GM21786 (cell line): ENCODE measurements at regions not wholly inside any gene's neighbourhood (a gene's known extent, or its start where the extent isn't known, plus 50 kb on each side); places are given as distances from the start of the nearest gene placed in this dataset.

Source experiments
- ATAC-seq: cut with Tn5 transposase; IDR thresholded peaks from one replicate; pipeline ENCODE4 v1.9.1; 2021; ENCODE audit not compliant: unreplicated experiment

DNA sequence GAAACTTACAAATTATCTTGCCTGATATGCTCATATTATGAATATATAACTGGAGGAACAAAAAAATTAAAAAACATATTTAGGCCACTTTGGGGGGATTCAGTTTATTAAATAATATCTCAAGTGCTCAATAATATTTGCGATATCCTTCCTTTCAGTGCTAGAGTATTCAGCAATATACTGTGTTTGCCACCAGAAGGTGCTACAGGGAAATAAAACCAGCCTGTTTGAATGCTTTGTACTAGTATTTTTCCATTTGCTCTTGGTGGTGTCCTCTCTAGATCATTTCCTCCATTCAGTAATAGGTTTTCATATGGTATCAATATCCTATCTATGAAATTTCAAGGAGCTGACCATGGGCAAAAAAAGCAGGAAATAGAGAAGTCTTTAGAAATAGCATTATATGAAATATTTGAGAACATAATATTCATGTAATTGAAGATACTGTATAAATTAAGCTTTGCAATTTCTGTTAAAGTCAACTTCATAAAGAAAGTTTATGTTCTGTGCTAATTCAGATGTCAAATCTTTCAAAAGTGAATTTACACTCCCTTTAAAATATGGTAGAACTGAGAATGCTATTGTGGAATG lies 106.2 kb upstream of the NAV3 start:
- ATAC-seq: peak; percentile 73

DNA sequence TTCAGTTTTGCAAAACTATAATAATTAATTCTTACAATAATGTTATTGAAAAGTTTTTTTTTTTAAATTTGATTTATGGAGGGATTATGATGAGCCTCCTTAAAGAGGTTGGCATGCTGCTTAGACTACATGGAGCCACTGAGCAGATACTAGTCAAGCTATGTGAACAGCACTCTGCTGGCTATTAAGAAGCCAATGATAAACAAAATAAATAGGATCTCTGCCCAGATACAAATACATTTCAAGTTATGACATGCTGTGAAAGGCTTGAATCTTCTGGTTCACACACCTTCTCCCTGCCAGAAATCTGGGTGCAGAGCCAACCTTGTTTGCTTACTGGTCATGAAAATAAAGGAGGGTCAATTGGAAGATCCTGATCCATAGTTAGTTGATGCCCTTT lies 107.4 kb upstream of the NAV3 start:
- ATAC-seq: no peak

DNA sequence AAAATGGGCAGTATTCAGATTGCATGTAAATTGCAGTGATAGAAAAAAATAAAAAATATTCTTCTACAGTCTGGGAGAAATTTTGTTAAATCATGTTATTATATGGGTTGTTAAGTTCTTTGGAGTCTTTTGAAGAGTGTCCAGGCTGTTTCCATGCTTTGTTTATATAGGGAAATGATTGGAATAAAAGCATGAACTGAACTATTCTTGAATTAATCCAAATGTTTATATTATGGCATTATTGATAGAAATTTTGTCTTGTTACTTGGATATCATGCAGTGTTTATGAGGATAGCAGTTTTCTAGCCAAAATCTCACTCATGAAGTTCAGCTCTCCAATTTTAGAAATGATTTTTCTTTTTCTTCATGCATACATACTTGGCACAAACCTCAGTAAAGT lies 108.2 kb upstream of the NAV3 start:
- no peak for ATAC-seq

DNA sequence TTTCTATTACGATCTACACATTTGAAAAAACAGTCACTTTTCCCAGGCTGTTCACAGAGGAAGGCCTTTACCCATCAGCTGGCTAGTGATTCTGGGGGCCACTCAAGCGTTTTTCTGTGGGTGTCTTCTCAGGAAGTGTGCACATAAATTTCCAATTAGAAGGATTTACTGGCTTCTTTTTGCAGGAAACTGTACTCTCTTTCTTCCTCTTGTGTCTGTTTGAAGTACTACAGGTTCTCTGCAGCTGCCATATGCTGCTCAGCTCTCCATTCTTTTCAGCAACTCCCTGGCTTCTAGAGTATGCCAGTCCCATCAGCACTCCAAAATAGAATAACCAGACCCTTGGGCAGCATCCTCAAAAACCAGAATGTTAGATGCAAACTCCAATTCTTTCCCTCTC lies 110.4 kb upstream of the NAV3 start:
- no peak for ATAC-seq

DNA sequence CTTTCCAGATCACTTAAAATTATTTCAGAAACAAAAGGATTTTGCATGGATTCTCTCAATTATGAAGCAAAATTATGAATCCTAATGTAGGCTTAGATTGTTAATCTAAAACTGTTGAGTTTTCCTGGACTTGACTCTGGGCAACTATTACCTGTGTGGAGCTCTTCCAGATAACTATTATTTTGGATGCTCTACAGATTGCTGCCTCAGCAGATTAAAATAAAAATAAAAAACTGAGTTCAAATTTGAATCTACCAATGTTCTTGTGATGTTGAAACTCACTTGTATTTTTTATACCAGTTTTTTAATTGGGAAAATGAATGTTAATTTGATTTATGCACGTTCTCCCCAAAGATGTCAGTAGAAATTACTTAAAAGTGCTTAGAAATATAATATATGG lies 120.5 kb upstream of the NAV3 start:
- ATAC-seq: no peak

DNA sequence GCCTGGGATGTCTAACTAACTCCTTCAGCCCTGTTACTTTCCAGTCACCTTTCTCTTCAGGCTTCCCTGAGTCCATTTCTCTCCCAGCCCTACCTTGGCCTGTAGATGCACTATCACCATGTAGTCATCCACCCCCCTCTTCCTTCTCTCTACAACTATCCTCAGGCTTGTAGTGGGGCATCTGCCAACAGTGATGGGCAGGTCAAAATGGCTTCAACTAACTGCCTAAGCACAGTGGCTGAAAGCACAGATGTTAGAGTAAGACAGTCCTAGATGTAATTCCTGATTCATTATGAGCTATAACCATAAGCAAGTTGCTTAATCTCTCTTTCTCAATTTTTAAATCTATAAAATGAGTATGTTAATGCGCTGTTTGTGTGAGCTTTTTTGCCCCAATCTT lies 133.6 kb upstream of the NAV3 start:
- no peak for ATAC-seq

DNA sequence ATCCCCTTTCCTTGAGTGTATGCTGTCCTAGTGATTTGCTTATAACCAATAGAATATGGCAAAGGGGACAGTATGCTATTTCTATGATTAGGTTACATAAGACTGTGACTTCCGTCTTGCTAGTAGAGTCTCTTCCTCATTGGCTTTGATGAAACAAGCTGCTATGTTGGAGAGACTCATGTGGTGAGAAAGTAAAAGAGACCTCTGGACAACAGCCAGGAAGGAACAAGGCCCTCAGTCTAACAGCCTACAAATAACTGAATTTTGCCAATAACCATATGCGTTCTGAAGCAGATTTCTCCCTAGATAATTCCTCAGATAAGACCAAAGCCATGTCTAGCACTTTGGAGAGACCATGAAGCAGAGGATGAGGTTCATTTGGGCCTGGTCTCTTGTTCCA lies 134.5 kb upstream of the NAV3 start:
- ATAC-seq: no peak

DNA sequence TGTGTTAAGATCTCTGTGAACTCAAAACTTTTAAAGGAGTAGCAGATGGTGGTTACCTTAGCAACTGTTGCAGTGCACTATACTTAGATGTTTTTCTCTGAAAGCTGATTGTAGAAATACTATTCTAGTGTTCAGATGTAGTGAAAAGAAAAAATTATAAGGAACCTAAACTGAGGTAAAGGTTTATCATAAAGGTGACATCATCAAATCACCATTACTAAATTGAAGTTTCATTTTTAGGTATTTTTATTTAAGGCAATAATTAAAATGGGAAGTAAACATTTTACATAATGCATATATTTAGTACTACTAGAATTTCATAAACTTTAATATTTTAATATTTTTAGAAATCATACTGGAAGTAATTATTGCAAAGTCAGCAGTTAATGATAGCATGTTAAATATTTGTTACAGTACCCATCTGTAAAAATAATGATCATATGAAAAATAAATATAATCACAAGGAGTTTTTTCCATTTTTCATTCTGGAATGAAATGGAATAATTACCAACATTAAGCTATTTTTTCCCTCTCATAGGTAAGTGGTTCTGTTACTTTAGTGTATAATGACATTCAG lies 141.1 kb upstream of the NAV3 start:
- no peak for ATAC-seq

DNA sequence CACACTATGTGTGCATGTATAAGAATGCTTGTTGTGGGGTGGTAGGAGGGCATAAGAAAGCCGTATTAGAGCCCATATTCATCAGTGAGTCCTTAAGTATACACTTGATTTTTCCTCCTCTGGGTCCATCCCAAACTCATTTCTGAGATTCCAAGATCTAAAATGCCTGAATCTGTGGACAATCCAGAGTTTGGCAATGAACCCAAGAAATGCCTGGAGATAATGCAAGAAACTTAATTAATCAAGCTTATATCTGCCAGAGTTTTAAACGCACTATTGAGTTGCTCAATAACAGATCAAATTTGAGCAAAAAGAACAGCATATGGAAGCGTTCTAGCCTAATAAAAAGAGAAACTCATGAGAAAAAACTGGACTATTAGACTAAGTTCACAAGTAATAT lies 143.4 kb upstream of the NAV3 start:
- ATAC-seq: no peak

DNA sequence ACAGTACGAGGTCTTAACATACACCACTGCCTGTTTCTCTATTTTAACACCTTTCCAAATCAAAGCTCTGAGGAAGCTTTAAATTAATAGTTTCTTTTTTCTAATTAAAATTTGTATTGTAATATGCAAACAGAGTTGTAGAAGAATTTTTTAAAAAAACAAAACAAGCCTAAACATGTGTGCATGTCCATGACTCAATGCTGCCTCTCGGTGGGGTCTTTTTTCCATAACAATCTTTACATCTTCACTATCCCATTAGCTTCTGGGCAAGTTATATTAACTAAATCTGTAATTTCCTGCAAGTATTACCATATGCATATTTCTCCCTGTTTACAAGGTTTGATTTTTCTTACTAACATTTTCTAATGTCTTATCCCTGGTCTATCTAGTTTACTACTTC lies 143.9 kb upstream of the NAV3 start:
- ATAC-seq: no peak

DNA sequence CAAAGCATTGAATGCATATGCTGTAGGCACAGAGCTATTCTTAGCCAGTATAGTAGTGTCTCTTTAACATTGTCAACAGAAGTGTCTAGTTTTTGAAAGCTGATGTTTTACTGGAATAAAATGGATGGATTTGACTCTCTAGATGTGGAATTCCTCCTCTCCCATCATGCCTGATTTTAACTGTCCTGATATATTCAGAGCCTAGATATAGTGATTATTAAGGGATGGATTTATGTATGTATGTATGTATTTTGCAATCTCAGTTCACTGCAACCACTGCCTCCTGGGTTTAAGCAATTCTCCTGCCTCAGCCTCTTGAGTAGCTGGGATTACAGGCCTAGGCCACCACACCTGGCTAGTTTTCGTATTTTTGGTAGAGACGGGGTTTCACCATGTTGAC lies 144.8 kb upstream of the NAV3 start:
- no peak for ATAC-seq

DNA sequence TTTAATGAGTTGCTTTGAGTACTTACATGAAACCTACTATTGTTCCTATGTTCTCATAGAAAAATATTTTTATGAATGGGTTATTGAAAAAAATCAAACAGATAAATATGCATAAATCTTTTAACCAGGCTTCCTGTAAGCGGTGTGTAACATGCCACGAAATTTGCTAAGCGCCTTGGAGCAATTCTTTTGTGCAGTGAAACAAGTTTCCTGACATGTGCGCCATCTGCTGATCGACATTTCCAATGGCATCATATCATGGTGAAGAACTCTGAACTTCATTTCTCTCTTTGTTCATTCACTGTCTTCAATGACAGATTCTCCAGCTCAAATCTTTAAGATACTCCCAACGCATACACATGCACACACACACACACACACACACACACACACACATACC lies 145.6 kb upstream of the NAV3 start:
- peak; percentile 68 for ATAC-seq

DNA sequence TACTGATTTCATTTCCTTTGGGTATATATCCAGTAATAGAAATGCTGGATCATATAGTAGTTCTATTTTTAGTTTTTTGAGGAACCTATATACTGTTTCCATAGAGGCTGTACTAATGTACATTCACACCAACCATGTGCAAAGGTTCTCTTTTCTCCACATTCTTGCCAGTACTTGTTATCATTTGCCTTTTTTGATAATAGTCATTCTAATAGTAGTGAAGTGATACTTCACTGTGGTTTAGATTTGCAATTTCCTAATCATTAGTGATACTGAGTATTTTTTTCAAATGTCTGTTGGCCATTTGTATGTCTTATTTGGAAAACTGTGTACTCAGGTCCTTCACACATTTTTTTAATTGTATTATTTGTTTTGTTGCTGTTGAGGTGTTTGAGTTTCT lies 148.2 kb upstream of the NAV3 start:
- ATAC-seq: no peak

DNA sequence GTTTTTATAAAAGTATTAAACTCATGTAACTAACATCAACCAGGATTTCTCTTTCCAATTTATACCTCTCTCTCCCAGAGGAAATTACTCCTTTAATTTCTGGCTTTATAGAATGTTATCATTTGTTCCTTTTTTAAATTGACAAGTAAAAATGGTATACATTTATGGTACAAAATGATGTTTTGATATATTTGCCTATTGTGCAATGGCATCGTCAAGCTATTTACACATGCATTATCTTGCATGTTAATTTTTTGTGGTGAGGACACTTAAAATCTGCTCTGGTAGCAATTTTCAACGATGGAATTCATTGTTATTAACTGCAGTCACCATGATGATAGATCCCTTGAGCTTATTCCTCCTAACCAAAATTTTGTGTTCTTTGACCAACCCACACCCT lies 149.0 kb upstream of the NAV3 start:
- ATAC-seq: no peak

DNA sequence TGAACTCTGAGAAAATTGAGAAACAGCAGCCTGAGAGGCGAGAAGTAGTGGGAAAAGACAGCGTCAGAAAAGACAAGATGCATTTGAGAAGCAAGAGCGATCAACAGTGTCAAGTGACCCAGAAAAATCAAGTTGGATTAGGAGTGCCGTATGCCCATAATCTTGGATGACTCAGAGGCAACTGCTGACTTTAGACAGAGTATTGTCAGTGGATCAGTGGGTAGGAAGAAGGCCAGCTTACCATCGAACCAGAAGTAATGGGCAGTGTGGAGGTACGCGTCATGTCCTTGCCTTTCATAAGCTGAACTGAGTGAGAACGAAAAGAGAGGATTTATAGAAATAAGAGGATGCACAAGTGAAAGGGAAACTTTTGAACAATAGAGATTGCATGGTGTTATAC lies 151.0 kb upstream of the NAV3 start:
- no peak for ATAC-seq

DNA sequence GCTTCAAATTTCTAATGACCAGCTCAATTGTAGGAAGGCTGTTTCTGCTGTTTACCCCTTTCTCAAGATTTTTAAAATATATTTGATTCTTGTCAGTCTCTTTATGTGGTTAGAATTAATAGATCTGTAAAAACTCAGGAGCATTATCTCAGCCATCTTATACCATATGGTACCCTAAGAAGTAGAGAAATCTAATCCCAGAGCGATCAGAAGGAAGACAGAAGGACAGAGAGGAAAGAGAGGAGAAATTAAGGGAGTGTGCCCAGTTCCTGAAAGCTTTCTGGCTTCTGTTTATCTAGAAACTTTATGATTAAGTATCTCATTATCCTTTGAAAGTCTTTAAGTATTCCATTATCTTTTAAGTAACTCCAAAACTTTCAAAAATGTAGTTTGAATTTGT lies 152.1 kb upstream of the NAV3 start:
- ATAC-seq: no peak

DNA sequence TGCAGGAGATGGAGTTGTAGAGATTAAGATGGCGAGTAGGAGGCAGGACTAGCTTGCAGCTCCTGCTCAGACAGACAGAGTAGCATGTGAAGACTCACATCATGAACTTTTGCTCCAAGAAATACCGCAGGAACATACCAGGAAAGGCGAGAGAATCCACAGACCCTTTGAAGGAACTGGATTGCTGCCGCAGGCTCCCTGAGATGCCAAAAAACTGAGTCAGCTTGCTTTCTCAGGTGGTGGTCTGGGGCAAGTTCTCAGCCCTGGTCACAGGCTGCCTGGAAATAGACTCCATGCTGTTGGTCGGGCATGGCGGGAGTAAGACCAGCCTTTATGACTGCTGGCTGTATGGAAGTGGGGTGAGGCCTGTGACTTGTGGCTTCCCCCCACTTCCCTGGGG lies 163.6 kb upstream of the NAV3 start:
- no peak for ATAC-seq

DNA sequence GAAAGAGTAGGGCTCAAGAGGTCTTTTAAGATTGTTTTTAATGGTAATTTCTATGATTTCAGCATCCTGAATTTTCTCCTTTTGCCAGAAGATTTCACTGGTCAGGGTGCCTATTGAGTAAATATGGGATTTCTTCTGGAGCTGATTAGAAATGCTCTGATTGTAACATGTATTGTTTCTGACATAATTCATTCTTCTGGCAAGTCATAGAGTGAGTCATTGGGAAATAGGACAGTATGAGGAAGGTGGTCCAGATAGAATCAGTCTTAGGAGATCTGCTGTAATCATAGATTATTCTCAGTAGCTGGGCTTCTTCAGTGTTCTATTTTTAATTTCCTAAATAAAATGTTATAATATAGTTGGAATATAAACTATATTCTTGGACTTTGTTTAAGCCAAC lies 182.0 kb upstream of the NAV3 start:
- ATAC-seq: no peak

DNA sequence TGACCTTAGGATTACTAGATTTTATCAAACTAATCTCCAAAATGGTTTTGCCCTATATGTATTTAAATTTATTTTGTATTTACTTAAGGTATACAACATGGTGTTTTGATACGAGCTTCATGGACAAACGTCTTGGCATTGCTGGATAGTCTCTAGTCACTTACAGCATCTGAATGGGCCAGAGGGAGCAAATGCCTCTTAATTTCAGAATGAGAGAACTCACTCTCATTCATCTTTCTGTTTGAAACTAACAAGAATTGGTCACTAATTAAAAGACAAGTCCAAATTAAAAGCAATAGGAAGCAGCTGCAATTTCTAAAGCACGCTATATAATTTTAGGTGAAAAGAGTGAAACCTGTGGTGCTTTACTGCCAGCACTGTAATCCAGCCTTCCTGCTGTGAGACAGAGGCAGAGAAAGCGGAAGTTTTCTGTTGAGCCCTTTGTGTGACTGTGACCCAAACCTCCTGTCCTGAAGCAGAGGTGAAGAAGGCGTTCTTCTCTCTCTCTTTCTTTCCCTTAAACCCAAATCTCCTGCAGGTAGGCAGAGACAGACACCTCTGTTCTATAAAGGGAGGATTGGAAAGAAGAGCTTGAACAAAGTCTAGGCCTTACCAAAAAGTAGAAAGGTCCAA lies 184.6 kb upstream of the NAV3 start:
- ATAC-seq: peak; percentile 67

DNA sequence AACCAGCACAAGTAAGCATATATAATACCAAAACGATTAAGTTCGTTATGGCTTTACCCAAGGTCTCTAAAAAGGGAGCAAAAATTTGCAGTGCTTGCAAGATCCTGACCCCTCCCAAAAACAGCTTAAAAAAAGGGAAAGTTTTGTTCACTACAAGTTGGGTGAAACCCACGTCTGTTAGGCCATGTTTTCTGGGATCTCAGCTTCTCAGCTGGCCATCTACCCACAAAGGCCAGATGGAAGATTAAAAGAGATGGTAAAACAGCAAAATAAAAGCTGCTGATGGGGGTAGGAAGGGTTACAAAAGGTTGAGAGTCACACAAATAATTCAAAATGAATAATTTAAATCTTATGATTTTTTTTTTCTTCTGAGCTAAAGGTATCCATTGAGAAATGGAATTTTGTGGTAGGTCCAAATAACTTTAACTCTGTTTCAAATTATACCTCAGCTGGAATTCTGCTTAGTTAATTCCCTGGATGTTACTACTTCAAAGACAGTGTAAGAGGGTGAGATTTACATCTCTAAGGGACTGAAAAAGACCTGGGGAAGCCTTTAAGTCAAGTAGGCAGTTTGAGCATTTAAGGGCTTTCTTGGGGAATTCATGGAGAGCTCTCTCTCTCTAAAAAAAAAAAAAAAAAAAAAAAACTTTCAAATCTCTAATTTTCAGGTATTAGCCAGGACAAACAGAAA lies 185.6 kb upstream of the NAV3 start:
- ATAC-seq: no peak

DNA sequence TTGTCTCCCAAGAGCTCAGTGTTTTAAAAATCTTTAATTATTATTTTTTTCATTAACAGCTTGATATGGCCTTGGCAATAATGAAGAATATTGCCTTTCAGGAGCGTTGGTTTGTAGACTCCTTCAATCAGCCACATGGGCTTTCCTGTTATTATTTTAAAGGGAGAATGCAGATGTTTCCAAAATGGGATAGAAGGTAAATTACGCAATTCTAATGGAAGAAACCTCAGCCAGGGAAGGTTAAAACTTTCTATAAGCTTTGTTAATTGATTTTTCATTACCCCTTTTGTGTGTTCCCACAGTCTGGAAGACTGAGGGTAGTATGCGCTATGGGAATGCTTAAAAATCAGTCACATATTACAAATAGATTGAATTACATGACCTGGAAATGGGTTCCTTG lies 188.4 kb upstream of the NAV3 start:
- ATAC-seq: no peak

DNA sequence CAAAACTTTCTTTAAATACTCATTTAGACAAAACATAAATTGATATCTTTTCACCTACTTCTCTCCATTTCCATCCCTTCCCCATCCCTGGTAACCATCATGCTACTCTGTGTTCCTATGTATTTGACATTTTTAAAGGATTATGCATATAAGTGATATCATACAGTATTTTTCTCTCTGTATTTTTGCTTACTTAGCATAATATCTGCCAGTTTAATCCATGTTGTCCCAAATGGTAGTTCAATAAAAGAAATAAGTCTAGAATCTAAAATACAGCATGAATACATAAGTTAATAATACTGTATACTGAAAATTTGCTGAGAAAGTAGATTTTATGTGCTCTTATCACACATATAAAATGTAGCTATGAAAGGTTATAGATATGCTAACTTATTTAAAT lies 190.3 kb upstream of the NAV3 start:
- no peak for ATAC-seq
